ENCODE measurements at regions not wholly inside any gene's neighbourhood (a gene's known extent, or its start where the extent isn't known, plus 50 kb on each side); places are given as distances from the start of the nearest gene placed in this dataset.

GRCh38 chr16:59188029-59188428 lies 453.9 kb upstream of the GOT2 start:
- no peak overlapping the region for H3K4me3 ChIP-seq (ENCODE audit: insufficient read depth, low read length, poor library complexity, severe bottlenecking)

DNA sequence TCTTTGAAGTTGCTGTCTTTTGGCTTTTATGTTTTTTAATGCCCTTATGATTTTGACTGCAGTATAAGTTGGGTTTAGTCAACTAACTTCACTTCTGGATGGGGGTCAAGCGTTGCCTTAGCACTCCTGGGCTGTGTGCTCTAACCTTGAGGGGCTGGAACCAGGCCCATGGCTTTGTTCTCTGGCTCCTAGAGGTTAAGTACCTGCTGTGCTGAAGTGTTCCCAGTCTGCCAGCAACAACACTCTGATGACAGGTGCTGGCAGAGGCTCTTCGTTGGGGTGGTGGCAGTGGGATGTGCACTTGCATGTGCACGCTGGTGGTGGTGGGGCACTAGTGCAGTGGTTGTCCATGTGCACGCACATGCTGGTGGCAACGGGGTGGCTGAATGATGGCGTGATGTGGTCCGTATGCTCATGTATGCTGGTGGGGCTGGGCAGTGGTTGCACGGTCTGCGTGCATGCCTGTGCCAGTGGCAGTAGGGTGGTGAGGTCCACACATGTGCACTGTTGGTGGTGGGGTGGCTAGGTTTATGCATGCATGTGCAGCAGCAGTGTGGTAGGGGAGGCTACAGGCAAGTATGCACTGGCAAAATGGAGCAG lies 447.8 kb upstream of the GOT2 start:
- Histone ChIP-seq H3K27ac (ENCODE audit: low read depth, low read length) (no peak overlapping the region), H3K4me2 (ENCODE audit: low read depth, low read length, poor library complexity, severe bottlenecking) (no peak overlapping the region), H3K9me3 (ENCODE audit: insufficient read depth, low read length) (no peaks in the 10 kb centered on the region), H3K9ac (ENCODE audit: low read length) (no peak overlapping the region), H3K9me2 (replicated peaks; ENCODE audit: insufficient read depth, low read length) (no peaks in the 10 kb centered on the region), H3K27me3 (ENCODE audit: low read length) (no peaks in the 10 kb centered on the region), H3K4me3 (ENCODE audit: insufficient read depth, low read length, poor library complexity, severe bottlenecking) (no peak overlapping the region), H2AFZ (ENCODE audit: low read depth, low read length, severe bottlenecking) (no peak overlapping the region), H3K36me3 (ENCODE audit: low read length) (no peaks in the 10 kb centered on the region), H3F3A (ENCODE audit: insufficient read depth) (no peaks in the 10 kb centered on the region), H4K20me1 (ENCODE audit: low read depth, low read length) (no peaks in the 10 kb centered on the region), H3K79me2 (ENCODE audit: insufficient read depth, low read length) (no peaks in the 10 kb centered on the region)
- TF ChIP-seq, protein P1, sequence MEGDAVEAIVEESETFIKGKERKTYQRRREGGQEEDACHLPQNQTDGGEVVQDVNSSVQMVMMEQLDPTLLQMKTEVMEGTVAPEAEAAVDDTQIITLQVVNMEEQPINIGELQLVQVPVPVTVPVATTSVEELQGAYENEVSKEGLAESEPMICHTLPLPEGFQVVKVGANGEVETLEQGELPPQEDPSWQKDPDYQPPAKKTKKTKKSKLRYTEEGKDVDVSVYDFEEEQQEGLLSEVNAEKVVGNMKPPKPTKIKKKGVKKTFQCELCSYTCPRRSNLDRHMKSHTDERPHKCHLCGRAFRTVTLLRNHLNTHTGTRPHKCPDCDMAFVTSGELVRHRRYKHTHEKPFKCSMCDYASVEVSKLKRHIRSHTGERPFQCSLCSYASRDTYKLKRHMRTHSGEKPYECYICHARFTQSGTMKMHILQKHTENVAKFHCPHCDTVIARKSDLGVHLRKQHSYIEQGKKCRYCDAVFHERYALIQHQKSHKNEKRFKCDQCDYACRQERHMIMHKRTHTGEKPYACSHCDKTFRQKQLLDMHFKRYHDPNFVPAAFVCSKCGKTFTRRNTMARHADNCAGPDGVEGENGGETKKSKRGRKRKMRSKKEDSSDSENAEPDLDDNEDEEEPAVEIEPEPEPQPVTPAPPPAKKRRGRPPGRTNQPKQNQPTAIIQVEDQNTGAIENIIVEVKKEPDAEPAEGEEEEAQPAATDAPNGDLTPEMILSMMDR (IDR thresholded peaks at IDR 0.05; ENCODE audit: insufficient read depth, low read length, poor library complexity, severe bottlenecking), result no peak
- no peak for TF ChIP-seq EZH2phosphoT487 (conservative IDR thresholded peaks at IDR 0.05; ENCODE audit: low read length)

More at GRCh38 chr16:59188029-59188428, 453.9 kb upstream of the GOT2 start:
- Histone ChIP-seq H3K79me2 (ENCODE audit: insufficient read depth, low read length) (no peaks in the 10 kb centered on the region), H3K9ac (ENCODE audit: low read length) (no peak overlapping the region), H3F3A (ENCODE audit: insufficient read depth) (no peaks in the 10 kb centered on the region), H3K27me3 (ENCODE audit: low read length) (no peaks in the 10 kb centered on the region), H3K4me2 (ENCODE audit: low read depth, low read length, poor library complexity, severe bottlenecking) (no peak overlapping the region), H2AFZ (ENCODE audit: low read depth, low read length, severe bottlenecking) (no peak overlapping the region), H4K20me1 (ENCODE audit: low read depth, low read length) (no peaks in the 10 kb centered on the region), H3K9me2 (replicated peaks; ENCODE audit: insufficient read depth, low read length) (no peaks in the 10 kb centered on the region), H3K27ac (ENCODE audit: low read depth, low read length) (no peak overlapping the region), H3K36me3 (ENCODE audit: low read length) (no peaks in the 10 kb centered on the region), H3K9me3 (ENCODE audit: insufficient read depth, low read length) (no peaks in the 10 kb centered on the region)
- no peak for TF ChIP-seq EZH2phosphoT487 (conservative IDR thresholded peaks at IDR 0.05; ENCODE audit: low read length)
- TF ChIP-seq, protein P1 (IDR thresholded peaks at IDR 0.05; ENCODE audit: insufficient read depth, low read length, poor library complexity, severe bottlenecking), result no peak

DNA sequence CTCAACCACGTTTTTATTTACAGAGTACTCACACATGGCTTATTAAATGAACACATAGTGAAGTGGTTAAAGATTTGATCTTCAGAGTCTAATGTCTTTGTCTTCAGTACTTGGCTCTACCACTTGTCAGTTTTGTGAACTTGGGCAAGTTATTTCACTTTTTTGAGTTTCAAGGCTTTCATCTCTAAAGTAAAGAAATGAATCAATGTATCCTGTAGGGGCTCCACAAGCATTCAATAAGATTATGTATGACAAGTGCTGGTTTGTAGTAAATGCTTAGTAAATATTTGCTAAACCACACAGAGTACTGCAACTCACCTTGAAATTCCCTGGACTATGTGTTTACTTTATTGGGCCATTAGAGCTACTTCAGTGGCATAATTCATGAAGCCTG lies 446.0 kb upstream of the GOT2 start:
- H3K4me2 ChIP-seq (ENCODE audit: low read depth, low read length, poor library complexity, severe bottlenecking), result no peak overlapping the region
- H3K36me3 ChIP-seq (ENCODE audit: low read length), result no peaks in the 10 kb centered on the region
- no peak overlapping the region for H3K4me3 ChIP-seq (ENCODE audit: insufficient read depth, low read length, poor library complexity, severe bottlenecking)
- no peaks in the 10 kb centered on the region for H3K9me2 ChIP-seq (replicated peaks; ENCODE audit: insufficient read depth, low read length)
- H3K9me3 ChIP-seq (ENCODE audit: insufficient read depth, low read length), result no peaks in the 10 kb centered on the region
- no peak overlapping the region for H3K9ac ChIP-seq (ENCODE audit: low read length)
- no peaks in the 10 kb centered on the region for H3F3A ChIP-seq (ENCODE audit: insufficient read depth)
- H3K27ac ChIP-seq (ENCODE audit: low read depth, low read length), result no peak overlapping the region
- H3K27me3 ChIP-seq (ENCODE audit: low read length), result no peaks in the 10 kb centered on the region
- H2AFZ ChIP-seq (ENCODE audit: low read depth, low read length, severe bottlenecking), result no peak overlapping the region
- no peaks in the 10 kb centered on the region for H4K20me1 ChIP-seq (ENCODE audit: low read depth, low read length)
- H3K79me2 ChIP-seq (ENCODE audit: insufficient read depth, low read length), result no peaks in the 10 kb centered on the region
- TF ChIP-seq, protein P1 (IDR thresholded peaks at IDR 0.05; ENCODE audit: insufficient read depth, low read length, poor library complexity, severe bottlenecking), result no peak
- TF ChIP-seq EZH2phosphoT487 (conservative IDR thresholded peaks at IDR 0.05; ENCODE audit: low read length), result no peak

Measured in SU-DHL-6 (cell line).